ENCODE measurements at regions not wholly inside any gene's neighbourhood (a gene's known extent, or its start where the extent isn't known, plus 50 kb on each side); places are given as distances from the start of the nearest gene placed in this dataset.

DNA sequence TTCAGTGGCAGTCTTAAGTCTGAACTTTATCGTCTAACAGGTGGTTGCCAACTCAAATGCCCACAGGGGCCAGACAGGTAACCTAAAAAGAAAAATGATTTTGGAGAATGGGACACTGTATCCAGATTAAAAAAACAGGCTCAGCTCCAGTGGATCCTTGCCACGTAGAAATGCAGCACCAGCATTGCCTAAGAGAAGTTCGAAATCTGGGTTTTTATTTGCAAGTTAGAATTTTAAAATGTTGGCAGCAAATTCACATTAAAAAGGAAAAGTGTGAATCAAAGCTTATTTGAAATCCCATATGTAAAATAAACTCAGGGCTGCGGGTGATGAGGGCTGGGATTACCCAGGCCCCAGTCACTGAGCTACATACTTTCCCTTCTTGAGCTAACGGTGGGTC lies 408.5 kb upstream of the SUCLG2 start:
- no peaks in the 10 kb centered on the region for H4K20me1 ChIP-seq (replicated peaks; ENCODE audit: control insufficient read depth, extremely low read depth, insufficient read depth, low read length)
- H3K36me3 ChIP-seq (ENCODE audit: control insufficient read depth in 2 of 2, extremely low read depth in 1 of 2, insufficient read depth in 2 of 2, low read length in 2 of 2) = no peaks in the 10 kb centered on the region
- no peak overlapping the region for H3K4me3 ChIP-seq (replicated peaks in 1 of 3; ENCODE audit: insufficient read depth in 1 of 3, low read depth in 1 of 3, low read length in 3 of 3)
- no peaks in the 10 kb centered on the region for H3K9me3 ChIP-seq (replicated peaks; ENCODE audit: control insufficient read depth, insufficient read depth, low read length)
- no TSS peak for BruUV-seq (replicated peaks)
- ChIA-PET CTCF (no interaction called here), POLR2A (no interaction called here)
- TF ChIP-seq POLR2A (IDR thresholded peaks at IDR 0.05; ENCODE audit: low read depth, low read length) (no peak), MYC (IDR thresholded peaks at IDR 0.05; ENCODE audit: low read depth, low read length) (no peak), FOS (IDR thresholded peaks at IDR 0.05; ENCODE audit: borderline replicate concordance, insufficient read depth, low read length) (no peak), GATA2 (IDR thresholded peaks at IDR 0.05; ENCODE audit: insufficient read depth, insufficient read length, low read depth, low read length) (no peak), JUN (IDR thresholded peaks at IDR 0.05; ENCODE audit: borderline replicate concordance, insufficient read depth, insufficient read length, low read depth) (no peak), MAX (IDR thresholded peaks at IDR 0.05; ENCODE audit: insufficient read depth, insufficient read length) (no peak), POLR2AphosphoS5 (IDR thresholded peaks at IDR 0.05; ENCODE audit: insufficient read depth, low read depth, low read length) (no peak), EZH2 (IDR thresholded peaks at IDR 0.05; ENCODE audit: borderline replicate concordance, low read depth, low read length, severe bottlenecking) (no peak)
- TF ChIP-seq, protein P1, sequence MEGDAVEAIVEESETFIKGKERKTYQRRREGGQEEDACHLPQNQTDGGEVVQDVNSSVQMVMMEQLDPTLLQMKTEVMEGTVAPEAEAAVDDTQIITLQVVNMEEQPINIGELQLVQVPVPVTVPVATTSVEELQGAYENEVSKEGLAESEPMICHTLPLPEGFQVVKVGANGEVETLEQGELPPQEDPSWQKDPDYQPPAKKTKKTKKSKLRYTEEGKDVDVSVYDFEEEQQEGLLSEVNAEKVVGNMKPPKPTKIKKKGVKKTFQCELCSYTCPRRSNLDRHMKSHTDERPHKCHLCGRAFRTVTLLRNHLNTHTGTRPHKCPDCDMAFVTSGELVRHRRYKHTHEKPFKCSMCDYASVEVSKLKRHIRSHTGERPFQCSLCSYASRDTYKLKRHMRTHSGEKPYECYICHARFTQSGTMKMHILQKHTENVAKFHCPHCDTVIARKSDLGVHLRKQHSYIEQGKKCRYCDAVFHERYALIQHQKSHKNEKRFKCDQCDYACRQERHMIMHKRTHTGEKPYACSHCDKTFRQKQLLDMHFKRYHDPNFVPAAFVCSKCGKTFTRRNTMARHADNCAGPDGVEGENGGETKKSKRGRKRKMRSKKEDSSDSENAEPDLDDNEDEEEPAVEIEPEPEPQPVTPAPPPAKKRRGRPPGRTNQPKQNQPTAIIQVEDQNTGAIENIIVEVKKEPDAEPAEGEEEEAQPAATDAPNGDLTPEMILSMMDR (IDR thresholded peaks at IDR 0.05; ENCODE audit: extremely low read depth in 1 of 2, insufficient read depth in 1 of 2, low read depth in 1 of 2, low read length in 2 of 2) = no peak
- H3K9me1 ChIP-seq (replicated peaks; ENCODE audit: control insufficient read depth, extremely low read depth, insufficient read depth, low read length) = no peaks in the 10 kb centered on the region
- H3K4me2 ChIP-seq (ENCODE audit: insufficient read depth, low read length) = no peak overlapping the region
- no peaks in the 10 kb centered on the region for H3K4me1 ChIP-seq (ENCODE audit: control insufficient read depth, extremely low read depth, insufficient read depth, low read length)
- FAIRE-seq (no peak), DNase-seq (ENCODE audit: low read depth, low spot score) (no peak)
- H3K27me3 ChIP-seq (ENCODE audit: control insufficient read depth in 2 of 2, insufficient read depth in 2 of 2, low read length in 2 of 2) = no peaks in the 10 kb centered on the region
- H2AFZ ChIP-seq (ENCODE audit: low read depth, low read length) = no peak overlapping the region
- H3K27ac ChIP-seq (ENCODE audit: insufficient read depth, low read depth, low read length) = no peak overlapping the region
- dilution Hi-C loops (cut with MboI; ENCODE audit: extremely low pct_ligation_motif_present, low sequenced_read_pairs) (no loop called here), intact Hi-C loops (cut with micrococcal nuclease) (no loop called here)
- H3K9ac ChIP-seq (replicated peaks; ENCODE audit: extremely low read depth, insufficient read depth, low read length) = no peak overlapping the region
- no peaks in the 10 kb centered on the region for H3K79me2 ChIP-seq (ENCODE audit: control insufficient read depth, insufficient read depth, low read length)

All from endothelial cell of umbilical vein (primary cell).